ENCODE measurements at regions not wholly inside any gene's neighbourhood (a gene's known extent, or its start where the extent isn't known, plus 50 kb on each side); places are given as distances from the start of the nearest gene placed in this dataset.

- no peak for TF ChIP-seq CTCF (IDR thresholded peaks at IDR 0.05)
- TF ChIP-seq POLR2A (IDR thresholded peaks at IDR 0.05): no peak
Observed at GRCh38 chr4:189499696-189500095, 441.0 kb upstream of the FRG1 start.
